Left lung (tissue), 4 donors: ENCODE measurements at regions not wholly inside any gene's neighbourhood (a gene's known extent, or its start where the extent isn't known, plus 50 kb on each side); places are given as distances from the start of the nearest gene placed in this dataset.

Experiments
- ATAC-seq: fragments of 200-7000 bp; cut with Tn5 transposase; one replicate; pipeline ENCODE4 v1.9.1; 2020; ENCODE audit warnings: moderate library complexity
- DNase-seq, 4 donors: peaks; one replicate each; pipeline ENCODE4 v3.0.0-alpha.2; 2013 to 2020
- H3K27ac ChIP-seq, 2 donors: fragments of 200-600 bp; sonication (generic) in 1 of 2; one replicate each; pipeline versions ENCODE4 v1.5.0 to v1.8.0; 2020 to 2021
- H3K27me3 ChIP-seq, 2 donors: fragments of 200-600 bp; sonication (generic) in 1 of 2; one replicate each; pipeline versions ENCODE4 v1.5.0 to v1.8.0; 2020 to 2021
- H3K36me3 ChIP-seq, 2 donors: fragments of 200-600 bp; sonication (generic) in 1 of 2; one replicate each; pipeline versions ENCODE4 v1.5.0 to v1.8.0; 2020 to 2021
- H3K4me1 ChIP-seq, 2 donors: fragments of 200-600 bp; one replicate each; pipeline ENCODE4 v1.8.0; 2021
- H3K4me3 ChIP-seq, 2 donors: fragments of 200-600 bp; sonication (generic) in 1 of 2; one replicate each; pipeline versions ENCODE4 v1.5.0 to v1.8.0; 2020 to 2021; ENCODE audit warnings: mild to moderate bottlenecking in 1 of 2
- H3K9me3 ChIP-seq, 2 donors: fragments of 200-600 bp; sonication (generic) in 1 of 2; one replicate each; pipeline versions ENCODE4 v1.5.0 to v1.8.0; 2020 to 2021
- intact Hi-C, 2 donors: fragments of 100-400 bp; cut with DNase I; formaldehyde crosslinking; loops; one replicate each; pipeline versions ENCODE4 v1.11.2 to v1.14.2; 2022
- TF ChIP-seq, protein P1 (sequence below), 2 donors: fragments of 200-600 bp; sonication (generic) in 1 of 2; IDR thresholded peaks; one replicate each; pipeline versions ENCODE4 v1.5.0 to v1.8.0; 2021; ENCODE audit warnings: antibody characterized with exemption in 2 of 2
- donor health status: DM: no; HTN: yes; CAD: no.
- donor health status: DM: no; HTN: no; CAD: no.

DNA sequence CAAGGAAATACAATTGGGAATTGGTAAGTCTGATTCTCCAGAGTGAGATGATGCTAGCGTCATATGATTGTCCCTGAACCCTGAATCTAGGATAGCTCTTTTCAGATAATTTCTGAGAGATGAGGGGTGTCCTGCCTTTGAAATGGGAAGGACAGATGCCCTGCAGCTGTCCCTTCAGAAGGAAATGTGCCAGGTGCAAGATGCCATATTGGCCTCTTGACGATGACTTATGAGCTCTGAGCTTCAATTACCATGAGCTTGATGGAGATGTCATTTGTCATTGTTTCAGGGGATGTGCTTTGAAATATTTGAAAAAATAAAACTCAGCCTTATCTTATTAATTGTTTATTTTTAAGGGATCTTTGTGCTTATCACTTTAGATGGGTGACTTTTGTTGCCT, 185.1 kb downstream of the DACT1 start:
- H3K27me3 ChIP-seq: no peaks in the 10 kb centered on the region
- no peak for DNase-seq
- TF ChIP-seq, protein P1, sequence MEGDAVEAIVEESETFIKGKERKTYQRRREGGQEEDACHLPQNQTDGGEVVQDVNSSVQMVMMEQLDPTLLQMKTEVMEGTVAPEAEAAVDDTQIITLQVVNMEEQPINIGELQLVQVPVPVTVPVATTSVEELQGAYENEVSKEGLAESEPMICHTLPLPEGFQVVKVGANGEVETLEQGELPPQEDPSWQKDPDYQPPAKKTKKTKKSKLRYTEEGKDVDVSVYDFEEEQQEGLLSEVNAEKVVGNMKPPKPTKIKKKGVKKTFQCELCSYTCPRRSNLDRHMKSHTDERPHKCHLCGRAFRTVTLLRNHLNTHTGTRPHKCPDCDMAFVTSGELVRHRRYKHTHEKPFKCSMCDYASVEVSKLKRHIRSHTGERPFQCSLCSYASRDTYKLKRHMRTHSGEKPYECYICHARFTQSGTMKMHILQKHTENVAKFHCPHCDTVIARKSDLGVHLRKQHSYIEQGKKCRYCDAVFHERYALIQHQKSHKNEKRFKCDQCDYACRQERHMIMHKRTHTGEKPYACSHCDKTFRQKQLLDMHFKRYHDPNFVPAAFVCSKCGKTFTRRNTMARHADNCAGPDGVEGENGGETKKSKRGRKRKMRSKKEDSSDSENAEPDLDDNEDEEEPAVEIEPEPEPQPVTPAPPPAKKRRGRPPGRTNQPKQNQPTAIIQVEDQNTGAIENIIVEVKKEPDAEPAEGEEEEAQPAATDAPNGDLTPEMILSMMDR (IDR thresholded peaks at IDR 0.05): no peak
- no peak overlapping the region for H3K27ac ChIP-seq
- intact Hi-C loops: no loop called here
- no peak for ATAC-seq
- H3K36me3 ChIP-seq: no peaks in the 10 kb centered on the region
- H3K9me3 ChIP-seq: peaks cover 0 to 3% of the 10 kb centered on the region in 2 donors
- no peak overlapping the region for H3K4me3 ChIP-seq
- H3K4me1 ChIP-seq: no peaks in the 10 kb centered on the region

DNA sequence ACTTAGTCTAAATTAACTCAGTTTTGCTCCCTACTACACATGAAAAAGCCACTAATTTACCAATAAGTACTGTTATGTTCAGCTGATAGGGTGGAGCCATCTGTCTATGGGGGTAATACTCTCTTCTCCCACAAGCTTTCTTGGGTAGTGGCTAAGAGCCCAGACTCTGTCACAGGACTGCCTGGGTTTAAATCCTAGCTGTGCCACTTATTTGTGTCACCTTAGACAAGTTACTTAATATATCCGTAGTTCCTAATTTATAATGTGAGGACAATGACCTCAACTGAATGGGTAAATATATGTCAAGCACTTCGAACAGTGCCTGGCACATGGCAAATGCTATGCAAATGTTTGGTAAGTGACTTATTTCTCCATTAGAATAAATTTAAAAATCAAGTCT, 185.6 kb downstream of the DACT1 start:
- H3K36me3 ChIP-seq: no peaks in the 10 kb centered on the region
- H3K27ac ChIP-seq: no peak overlapping the region
- no peaks in the 10 kb centered on the region for H3K4me1 ChIP-seq
- DNase-seq (no peak), ATAC-seq (no peak)
- TF ChIP-seq, protein P1 (IDR thresholded peaks at IDR 0.05): no peak
- H3K9me3 ChIP-seq: peaks cover 0 to 3% of the 10 kb centered on the region in 2 donors
- no peaks in the 10 kb centered on the region for H3K27me3 ChIP-seq
- H3K4me3 ChIP-seq: no peak overlapping the region
- intact Hi-C loops: no loop called here

DNA sequence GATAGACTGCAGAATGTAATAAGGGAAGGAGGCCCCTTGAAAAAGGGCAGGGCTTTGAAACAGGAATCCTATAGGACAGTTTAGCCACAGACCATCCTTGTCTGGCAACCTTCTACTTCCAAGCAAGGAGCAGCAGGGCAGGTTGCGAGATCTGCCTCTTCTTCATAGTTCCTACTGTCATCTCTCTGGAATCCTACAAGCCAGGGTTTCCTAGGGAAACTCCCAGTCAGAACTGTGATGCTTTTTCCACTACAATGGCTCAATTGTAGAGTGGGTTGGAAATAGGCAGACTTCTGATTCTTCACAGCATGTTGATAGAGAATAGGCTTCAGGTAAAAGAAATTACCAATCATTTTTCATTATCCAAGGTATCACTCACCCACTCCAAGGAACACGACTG, 186.3 kb downstream of the DACT1 start:
- no peak for DNase-seq
- ATAC-seq: no peak
- H3K9me3 ChIP-seq: peaks cover 0 to 3% of the 10 kb centered on the region in 2 donors
- H3K36me3 ChIP-seq: no peaks in the 10 kb centered on the region
- no peak overlapping the region for H3K4me3 ChIP-seq
- no peak overlapping the region for H3K27ac ChIP-seq
- no peaks in the 10 kb centered on the region for H3K27me3 ChIP-seq
- intact Hi-C loops: no loop called here
- TF ChIP-seq, protein P1 (IDR thresholded peaks at IDR 0.05): no peak
- no peaks in the 10 kb centered on the region for H3K4me1 ChIP-seq

DNA sequence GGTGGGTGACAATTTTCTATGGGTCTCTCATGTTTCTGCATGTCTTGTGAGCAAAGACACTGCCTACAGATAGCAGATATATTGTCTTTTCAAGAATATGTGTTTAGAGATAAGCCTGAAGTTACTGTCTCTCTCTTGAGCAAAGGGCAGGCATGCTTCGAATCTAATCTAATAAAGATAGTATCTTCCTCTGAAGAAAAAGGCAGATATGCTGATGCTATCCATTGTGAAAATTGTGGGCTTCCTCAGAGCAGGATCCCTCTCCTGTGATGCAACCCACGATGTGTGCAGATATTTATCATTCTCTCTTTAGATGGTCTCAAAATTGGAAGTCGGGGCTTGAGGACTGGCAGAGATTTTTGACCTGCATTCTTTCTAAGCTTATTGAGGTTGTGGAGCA, 187.0 kb downstream of the DACT1 start:
- ATAC-seq (no peak), DNase-seq (no peak)
- no peak overlapping the region for H3K4me3 ChIP-seq
- H3K36me3 ChIP-seq: no peaks in the 10 kb centered on the region
- no peaks in the 10 kb centered on the region for H3K27me3 ChIP-seq
- H3K4me1 ChIP-seq: no peaks in the 10 kb centered on the region
- H3K9me3 ChIP-seq: peaks cover 0 to 3% of the 10 kb centered on the region in 2 donors
- no peak overlapping the region for H3K27ac ChIP-seq
- TF ChIP-seq, protein P1 (IDR thresholded peaks at IDR 0.05): no peak
- intact Hi-C loops: no loop called here

DNA sequence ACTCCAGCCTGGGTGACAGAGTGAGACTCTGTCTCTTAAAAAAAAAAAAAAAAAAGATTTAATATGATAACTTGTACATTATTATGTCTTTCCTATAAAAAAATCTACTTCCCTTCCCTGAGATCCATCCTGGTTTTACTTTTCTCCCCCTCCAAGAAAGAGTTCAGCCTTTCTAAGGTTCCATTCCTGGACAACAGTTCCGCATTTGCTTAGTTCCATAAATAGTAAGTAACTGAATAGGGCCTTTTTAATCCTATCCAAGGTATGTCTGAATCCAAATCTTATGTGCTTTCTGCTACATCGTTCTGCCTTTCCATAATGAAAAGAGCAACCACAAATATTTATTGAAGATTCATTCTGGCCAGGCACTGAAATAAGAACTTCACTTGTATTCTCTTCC, 187.8 kb downstream of the DACT1 start:
- H3K4me1 ChIP-seq: no peaks in the 10 kb centered on the region
- H3K4me3 ChIP-seq: no peak overlapping the region
- no peaks in the 10 kb centered on the region for H3K27me3 ChIP-seq
- TF ChIP-seq, protein P1 (IDR thresholded peaks at IDR 0.05): no peak
- H3K27ac ChIP-seq: no peak overlapping the region
- intact Hi-C loops: no loop called here
- H3K9me3 ChIP-seq: peaks cover 0 to 3% of the 10 kb centered on the region in 2 donors
- H3K36me3 ChIP-seq: no peaks in the 10 kb centered on the region
- DNase-seq (no peak), ATAC-seq (no peak)
